ENCODE measurements at regions not wholly inside any gene's neighbourhood (a gene's known extent, or its start where the extent isn't known, plus 50 kb on each side); places are given as distances from the start of the nearest gene placed in this dataset.
"Not testable (repeated sequence)": the region's sequence is repeated elsewhere in the genome, so short reads cannot be mapped to it uniquely, and the experiment has no call there.

GRCh38 chr7:96591900-96592676, 117.6 kb downstream of the SEM1 start:
- Mint-ChIP-seq H3K27ac (no peak overlapping the region), H3K4me1 (no peaks in the 10 kb centered on the region), H3K9me3 (peaks cover 0 to 3% (median 0%) of the 10 kb centered on the region in 7 donors), H3K4me3 (no peak overlapping the region), H3K36me3 (no peaks in the 10 kb centered on the region), H3K27me3 (peaks cover 7 to 29% (median 21%) of the 10 kb centered on the region in 3 donors)
- ATAC-seq (ENCODE audit: low read depth in 2 of 2) (no peak), DNase-seq (no peak)

DNA sequence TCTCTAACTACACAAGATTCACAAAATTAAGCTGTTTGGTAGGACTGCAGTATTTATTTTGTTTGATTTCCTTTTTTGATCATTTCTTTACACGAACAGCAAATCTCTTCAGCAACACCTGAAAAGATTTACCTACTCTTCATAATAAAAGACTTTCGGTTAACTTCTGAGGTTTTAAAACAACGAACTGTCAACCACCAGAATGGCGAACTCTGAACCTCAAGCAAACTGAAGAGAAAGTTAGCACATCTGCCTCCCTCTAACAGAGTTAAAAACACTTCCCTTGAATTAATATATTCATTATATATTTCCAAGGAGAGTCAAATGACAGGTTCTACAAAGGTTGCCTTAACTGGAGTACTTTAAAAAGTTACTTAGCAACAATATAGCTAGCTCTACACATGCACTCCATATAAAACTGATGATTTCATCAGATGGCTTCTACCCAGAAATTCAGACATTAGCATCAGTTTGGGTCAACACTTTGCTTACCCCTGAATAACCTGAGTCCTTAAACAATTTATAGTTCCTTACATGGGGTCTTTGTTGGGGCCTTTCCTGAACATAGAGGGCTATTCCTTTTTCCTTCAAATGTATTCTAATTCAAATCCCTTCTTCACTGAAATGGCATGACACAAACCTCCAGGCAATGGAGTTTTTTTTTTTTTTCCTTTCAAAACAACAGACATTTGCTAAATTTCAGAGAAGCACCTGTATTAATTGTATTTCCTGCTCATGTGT, 118.3 kb downstream of the SEM1 start:
- H3K4me1 Mint-ChIP-seq, result no peaks in the 10 kb centered on the region
- DNase-seq (no peak), ATAC-seq (ENCODE audit: low read depth in 2 of 2) (no peak)
- peaks cover 7 to 31% (median 21%) of the 10 kb centered on the region in 3 donors for H3K27me3 Mint-ChIP-seq
- H3K36me3 Mint-ChIP-seq, result no peaks in the 10 kb centered on the region
- no peak overlapping the region for H3K4me3 Mint-ChIP-seq
- H3K27ac Mint-ChIP-seq, result no peak overlapping the region
- peaks cover 0 to 3% (median 0%) of the 10 kb centered on the region in 7 donors for H3K9me3 Mint-ChIP-seq

- peaks cover 0 to 4% (median 2%) of the 10 kb centered on the region in 7 donors for H3K9me3 Mint-ChIP-seq
- no peaks in the 10 kb centered on the region for H3K4me1 Mint-ChIP-seq
- no peak for DNase-seq
- H3K36me3 Mint-ChIP-seq, result no peaks in the 10 kb centered on the region
- no peak for ATAC-seq (ENCODE audit: low read depth in 2 of 2)
- no peak overlapping the region for H3K4me3 Mint-ChIP-seq
- peaks cover 7 to 31% (median 21%) of the 10 kb centered on the region in 3 donors for H3K27me3 Mint-ChIP-seq
- H3K27ac Mint-ChIP-seq, result no peak overlapping the region
These were observed 120.6 kb downstream of the SEM1 start for GRCh38 chr7:96589038-96589437.

- ATAC-seq (ENCODE audit: low read depth in 2 of 2), result no peak
- Mint-ChIP-seq H3K27ac (no peak overlapping the region), H3K27me3 (peaks cover 0 to 10% (median 0%) of the 10 kb centered on the region in 3 donors), H3K4me3 (no peak overlapping the region), H3K9me3 (peaks cover 4 to 24% (median 10%) of the 10 kb centered on the region in 7 donors), H3K4me1 (no peaks in the 10 kb centered on the region), H3K36me3 (peaks cover 0 to 4% of the 10 kb centered on the region in 2 donors)
- no peak for DNase-seq
These were observed 130.5 kb downstream of the SEM1 start for GRCh38 chr7:96579119-96579518.

DNA sequence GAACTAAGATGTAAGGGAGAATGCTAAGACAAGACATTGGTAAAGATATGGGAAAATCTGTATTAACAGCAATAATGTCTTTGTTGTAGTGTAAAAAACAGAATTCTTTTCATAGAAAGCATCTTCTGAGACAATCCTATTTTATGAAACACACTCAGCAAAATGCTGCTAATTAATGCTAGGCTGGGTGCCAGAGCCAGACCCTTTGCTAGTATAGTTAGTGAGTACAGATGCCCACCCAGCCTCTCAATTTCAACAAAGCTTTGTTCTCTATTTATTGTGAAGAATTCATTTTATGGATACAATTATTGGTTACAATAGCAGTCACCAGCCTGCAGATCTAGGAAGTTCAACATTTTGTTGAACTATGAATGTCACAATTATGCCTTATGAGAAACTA, 131.0 kb downstream of the SEM1 start:
- ATAC-seq (ENCODE audit: low read depth in 2 of 2) (no peak), DNase-seq (no peak)
- Mint-ChIP-seq H3K27me3 (peaks cover 0 to 10% (median 0%) of the 10 kb centered on the region in 3 donors), H3K9me3 (peaks cover 4 to 19% (median 10%) of the 10 kb centered on the region in 7 donors), H3K4me1 (no peaks in the 10 kb centered on the region), H3K27ac (no peak overlapping the region), H3K36me3 (peaks cover 0 to 4% of the 10 kb centered on the region in 2 donors), H3K4me3 (no peak overlapping the region)

- ATAC-seq (ENCODE audit: low read depth in 2 of 2) (no peak), DNase-seq (no peak)
- Mint-ChIP-seq H3K4me3 (no peak overlapping the region), H3K27me3 (peaks cover 0 to 3% (median 0%) of the 10 kb centered on the region in 3 donors), H3K27ac (no peak overlapping the region), H3K36me3 (no peaks in the 10 kb centered on the region), H3K9me3 (peaks cover 0 to 2% (median 0%) of the 10 kb centered on the region in 7 donors), H3K4me1 (no peaks in the 10 kb centered on the region)
These were observed 146.2 kb downstream of the SEM1 start for GRCh38 chr7:96563409-96563808.

DNA sequence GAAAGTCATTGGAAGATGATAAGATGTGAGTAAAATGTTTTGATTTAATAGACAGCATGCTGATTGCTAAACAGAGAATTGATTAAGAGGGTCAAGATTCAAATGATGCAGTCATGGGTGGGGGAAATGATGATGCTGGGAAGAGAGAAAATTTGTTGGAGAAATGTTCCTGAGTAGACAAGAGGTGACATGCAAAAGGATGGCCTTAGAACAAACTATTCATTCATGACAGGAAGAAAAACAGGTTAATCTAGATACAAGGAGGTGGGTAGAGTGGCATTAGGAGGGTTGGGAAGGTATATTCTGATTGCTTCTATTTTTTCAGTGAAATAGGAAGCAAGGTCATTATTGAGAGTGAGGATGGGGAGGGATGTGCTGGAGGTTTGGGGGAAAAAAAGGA, 146.7 kb downstream of the SEM1 start:
- no peak overlapping the region for H3K27ac Mint-ChIP-seq
- ATAC-seq (ENCODE audit: low read depth in 2 of 2) (no peak), DNase-seq (no peak)
- H3K27me3 Mint-ChIP-seq, result peaks cover 0 to 7% (median 0%) of the 10 kb centered on the region in 3 donors
- peaks cover 0 to 2% (median 0%) of the 10 kb centered on the region in 7 donors for H3K9me3 Mint-ChIP-seq
- no peaks in the 10 kb centered on the region for H3K36me3 Mint-ChIP-seq
- no peaks in the 10 kb centered on the region for H3K4me1 Mint-ChIP-seq
- no peak overlapping the region for H3K4me3 Mint-ChIP-seq

DNA sequence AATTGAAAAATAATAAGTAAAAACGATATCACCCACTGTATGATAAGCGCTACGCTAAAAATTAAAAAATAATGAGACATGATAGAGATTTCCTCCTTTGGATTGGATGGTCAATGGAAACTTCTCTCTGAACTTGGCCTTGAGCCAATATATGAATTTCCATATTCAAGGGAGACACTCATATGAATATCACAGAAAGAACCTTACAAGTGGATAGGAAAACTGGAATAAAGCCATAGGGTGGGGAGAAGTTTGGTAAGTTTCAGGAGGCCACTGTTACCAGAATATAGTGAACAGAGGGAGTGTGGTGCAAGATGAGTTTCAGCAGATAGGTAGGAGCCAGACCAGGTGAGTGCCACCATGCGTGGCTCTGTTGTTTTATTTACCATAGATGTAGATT, 147.2 kb downstream of the SEM1 start:
- Mint-ChIP-seq H3K27ac (no peak overlapping the region), H3K4me3 (no peak overlapping the region), H3K36me3 (no peaks in the 10 kb centered on the region), H3K4me1 (no peaks in the 10 kb centered on the region), H3K27me3 (peaks cover 0 to 7% (median 0%) of the 10 kb centered on the region in 3 donors), H3K9me3 (peaks cover 0 to 2% (median 0%) of the 10 kb centered on the region in 7 donors)
- DNase-seq (no peak), ATAC-seq (ENCODE audit: low read depth in 2 of 2) (no peak)

DNA sequence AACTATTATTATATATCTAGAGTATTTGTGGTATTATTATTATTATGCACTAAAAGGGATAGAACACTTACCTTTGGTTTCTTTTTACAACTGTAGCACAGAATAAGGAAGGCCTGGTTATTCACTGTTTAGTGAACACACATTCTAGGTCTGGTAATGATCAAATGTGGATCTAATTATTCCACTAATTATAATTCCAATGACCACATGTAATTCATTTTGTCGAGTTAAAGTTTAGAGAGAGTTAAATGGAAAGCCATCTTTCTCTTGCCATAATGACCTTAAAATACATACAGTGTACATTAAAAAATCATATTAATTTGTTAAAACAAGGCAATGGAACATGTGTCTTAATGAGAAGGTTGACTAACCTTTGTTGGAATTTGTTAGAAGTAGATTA, 147.8 kb downstream of the SEM1 start:
- Mint-ChIP-seq H3K27ac (no peak overlapping the region), H3K4me1 (no peaks in the 10 kb centered on the region), H3K36me3 (no peaks in the 10 kb centered on the region), H3K9me3 (peaks cover 0 to 2% (median 0%) of the 10 kb centered on the region in 7 donors), H3K4me3 (no peak overlapping the region), H3K27me3 (peaks cover 0 to 7% (median 0%) of the 10 kb centered on the region in 3 donors)
- ATAC-seq (ENCODE audit: low read depth in 2 of 2) (no peak), DNase-seq (no peak)

- Mint-ChIP-seq H3K9me3 (peaks cover 0 to 2% (median 0%) of the 10 kb centered on the region in 7 donors), H3K4me1 (no peaks in the 10 kb centered on the region), H3K27me3 (peaks cover 0 to 4% (median 0%) of the 10 kb centered on the region in 3 donors), H3K4me3 (no peak overlapping the region), H3K36me3 (no peaks in the 10 kb centered on the region), H3K27ac (no peak overlapping the region)
- ATAC-seq (ENCODE audit: low read depth in 2 of 2) (no peak), DNase-seq (no peak)
These were observed 151.1 kb downstream of the SEM1 start for GRCh38 chr7:96558530-96558929.

GRCh38 chr7:96558093-96558492, 151.6 kb downstream of the SEM1 start:
- Mint-ChIP-seq H3K36me3 (no peaks in the 10 kb centered on the region), H3K4me3 (no peak overlapping the region), H3K4me1 (no peaks in the 10 kb centered on the region), H3K9me3 (peaks cover 0 to 2% (median 0%) of the 10 kb centered on the region in 7 donors), H3K27ac (no peak overlapping the region), H3K27me3 (peaks cover 0 to 4% (median 0%) of the 10 kb centered on the region in 3 donors)
- no peak for DNase-seq
- no peak for ATAC-seq (ENCODE audit: low read depth in 2 of 2)

GRCh38 chr7:96557598-96557997, 152.0 kb downstream of the SEM1 start:
- not testable (repeated sequence) for DNase-seq; H3K4me3 Mint-ChIP-seq; H3K4me1 Mint-ChIP-seq; H3K27me3 Mint-ChIP-seq; H3K36me3 Mint-ChIP-seq; H3K27ac Mint-ChIP-seq; H3K9me3 Mint-ChIP-seq; ATAC-seq (ENCODE audit: low read depth in 2 of 2)

GRCh38 chr7:96548664-96549063, 161.0 kb downstream of the SEM1 start:
- Mint-ChIP-seq H3K27ac (no peak overlapping the region), H3K4me3 (no peak overlapping the region), H3K27me3 (no peaks in the 10 kb centered on the region), H3K9me3 (peaks cover 0 to 8% (median 3%) of the 10 kb centered on the region in 7 donors), H3K4me1 (no peaks in the 10 kb centered on the region), H3K36me3 (no peaks in the 10 kb centered on the region)
- ATAC-seq (ENCODE audit: low read depth in 2 of 2) (no peak), DNase-seq (no peak)

DNA sequence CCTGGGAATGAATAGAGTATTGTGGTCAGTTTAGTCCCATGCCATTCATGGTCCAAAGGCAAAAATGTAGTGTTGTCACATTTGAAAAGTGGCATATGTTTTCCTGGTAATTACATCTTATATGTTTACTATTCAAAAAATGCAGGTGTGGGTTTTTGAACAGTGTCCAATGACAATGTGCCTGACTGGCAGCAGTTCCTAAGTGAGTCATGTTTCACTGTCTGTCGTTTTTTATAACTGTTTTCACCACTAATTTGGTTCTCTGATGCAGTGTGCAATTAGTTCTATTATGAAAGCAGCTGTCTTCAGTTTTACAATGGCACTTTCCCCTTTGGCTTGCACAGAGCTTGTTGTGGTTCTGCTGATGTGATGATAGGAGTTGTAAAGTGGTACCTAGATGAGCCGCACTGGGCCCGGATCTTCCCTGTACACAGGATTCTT, 162.3 kb downstream of the SEM1 start:
- Mint-ChIP-seq H3K27ac (no peak overlapping the region), H3K9me3 (peaks cover 0 to 8% (median 3%) of the 10 kb centered on the region in 7 donors), H3K4me3 (no peak overlapping the region), H3K27me3 (no peaks in the 10 kb centered on the region), H3K4me1 (no peaks in the 10 kb centered on the region), H3K36me3 (no peaks in the 10 kb centered on the region)
- ATAC-seq (ENCODE audit: low read depth in 2 of 2) (no peak), DNase-seq (no peak)

Measured in naive B cell (primary cell).